Muscle layer of colon (tissue), 2 donors: ENCODE measurements at regions not wholly inside any gene's neighbourhood (a gene's known extent, or its start where the extent isn't known, plus 50 kb on each side); places are given as distances from the start of the nearest gene placed in this dataset.

ENCODE experiments used
- H3K27ac ChIP-seq: one replicate; pipeline ENCODE4 v1.7.0; 2013; ENCODE audit warnings: low read depth, mild to moderate bottlenecking, low read length, moderate library complexity
- H3K27me3 ChIP-seq, 2 donors: one replicate each; pipeline ENCODE4 v1.7.0; 2013; ENCODE audit warnings: low read length in 2 of 2, mild to moderate bottlenecking in 2 of 2; ENCODE audit not compliant: insufficient read depth in 2 of 2, control insufficient read depth in 1 of 2
- H3K36me3 ChIP-seq: one replicate; pipeline ENCODE4 v1.7.0; 2013; ENCODE audit warnings: mild to moderate bottlenecking, low read length; ENCODE audit not compliant: insufficient read depth
- H3K4me1 ChIP-seq: one replicate; pipeline ENCODE4 v1.7.0; 2013; ENCODE audit warnings: mild to moderate bottlenecking, low read length; ENCODE audit not compliant: insufficient read depth
- H3K4me3 ChIP-seq, 2 donors: one replicate each; pipeline ENCODE4 v1.7.0; 2013; ENCODE audit warnings: low read length in 2 of 2, low read depth in 1 of 2, mild to moderate bottlenecking in 1 of 2, moderate library complexity in 1 of 2
- H3K9ac ChIP-seq: one replicate; pipeline ENCODE4 v1.7.0; 2013; ENCODE audit warnings: low read length
- H3K9me3 ChIP-seq: one replicate; pipeline ENCODE4 v1.7.0; 2013; ENCODE audit warnings: mild to moderate bottlenecking, low read length
- donor health status: abdominal sarcoma.
- donor health status: Adenocarcinoma of cecum.

- no peaks in the 10 kb centered on the region for H3K27me3 ChIP-seq
- no peaks in the 10 kb centered on the region for H3K9me3 ChIP-seq
- H3K4me1 ChIP-seq: no peaks in the 10 kb centered on the region
- no peaks in the 10 kb centered on the region for H3K36me3 ChIP-seq
- H3K27ac ChIP-seq: no peak overlapping the region
- no peak overlapping the region for H3K9ac ChIP-seq
- H3K4me3 ChIP-seq: no peak overlapping the region
Measured at GRCh38 chr19:31504221-31504620, 155.0 kb upstream of the TSHZ3 start.

DNA sequence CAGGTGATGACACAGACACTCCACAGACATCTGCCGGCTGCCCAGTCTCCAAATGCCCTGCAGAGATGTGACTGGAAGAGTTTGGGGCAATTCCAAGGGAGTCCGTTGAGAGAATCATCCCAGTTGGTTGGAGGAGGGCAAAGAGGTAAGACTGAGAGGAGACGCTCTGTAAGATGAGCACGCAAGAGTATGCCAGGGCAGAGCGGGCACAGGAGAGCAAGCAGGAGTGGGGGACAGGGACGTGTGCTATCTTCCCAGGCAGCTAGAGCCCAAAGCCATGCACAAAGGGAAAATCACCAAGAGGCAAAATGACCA, 156.3 kb upstream of the TSHZ3 start:
- Histone ChIP-seq H3K4me3 (no peak overlapping the region), H3K36me3 (no peaks in the 10 kb centered on the region)

DNA sequence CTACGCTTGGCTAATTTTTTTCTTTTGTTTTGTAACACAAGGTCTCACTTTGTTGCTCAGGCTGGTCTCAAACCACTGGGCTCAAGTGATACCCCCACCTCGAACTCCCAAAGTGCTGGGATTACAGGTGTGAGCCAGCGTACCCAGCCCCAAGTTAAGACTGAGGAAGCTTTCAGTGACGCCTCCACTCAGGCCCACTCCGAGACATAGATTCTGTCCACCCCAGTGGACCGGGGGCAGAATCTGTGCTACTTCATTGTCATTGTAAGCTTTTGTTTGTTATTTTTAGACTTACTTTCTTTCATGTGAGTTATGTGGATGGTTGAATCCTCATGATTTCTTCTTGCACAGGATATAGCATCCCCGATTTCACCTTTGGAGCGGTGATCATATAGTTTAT, 156.9 kb upstream of the TSHZ3 start:
- no peaks in the 10 kb centered on the region for H3K36me3 ChIP-seq
- H3K27ac ChIP-seq: no peak overlapping the region
- H3K4me1 ChIP-seq: no peaks in the 10 kb centered on the region
- H3K9me3 ChIP-seq: no peaks in the 10 kb centered on the region
- peaks cover 0 to 4% of the 10 kb centered on the region in 2 donors for H3K27me3 ChIP-seq
- no peak overlapping the region for H3K9ac ChIP-seq
- H3K4me3 ChIP-seq: no peak overlapping the region

More for the DNA sequence above, 156.3 kb upstream of the TSHZ3 start:
- Histone ChIP-seq H3K4me1 (no peaks in the 10 kb centered on the region), H3K9me3 (no peaks in the 10 kb centered on the region), H3K27ac (no peak overlapping the region), H3K27me3 (peaks cover 0 to 4% of the 10 kb centered on the region in 2 donors), H3K9ac (no peak overlapping the region)

- Histone ChIP-seq H3K4me3 (no peak overlapping the region), H3K9me3 (no peaks in the 10 kb centered on the region), H3K27ac (no peak overlapping the region), H3K9ac (no peak overlapping the region), H3K36me3 (no peaks in the 10 kb centered on the region), H3K4me1 (no peaks in the 10 kb centered on the region), H3K27me3 (peaks cover 0 to 4% of the 10 kb centered on the region in 2 donors)
Measured at GRCh38 chr19:31510635-31511034, 161.4 kb upstream of the TSHZ3 start.

GRCh38 chr19:31511098-31511497, 161.9 kb upstream of the TSHZ3 start:
- Histone ChIP-seq H3K9me3 (no peaks in the 10 kb centered on the region), H3K9ac (no peak overlapping the region)

DNA sequence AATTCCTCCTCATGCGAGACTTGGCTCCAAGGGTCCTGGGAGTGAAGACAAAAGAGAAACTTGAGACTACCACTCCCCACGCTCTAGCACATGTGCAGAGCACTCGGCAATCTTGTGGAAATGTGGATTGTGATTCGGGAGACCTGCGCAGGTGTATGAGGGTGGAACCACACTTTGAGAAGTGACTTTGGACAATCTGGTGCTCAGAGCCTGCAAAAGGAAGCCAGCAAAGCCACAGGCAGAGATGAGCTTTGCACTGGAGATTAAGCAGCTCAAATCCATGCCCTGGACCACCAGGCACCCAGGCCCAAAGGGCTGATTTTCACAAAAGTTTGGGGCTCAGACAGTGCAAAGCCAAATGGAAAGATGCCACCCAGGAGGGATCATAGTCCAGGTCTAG, 162.5 kb upstream of the TSHZ3 start:
- H3K36me3 ChIP-seq: no peaks in the 10 kb centered on the region
- H3K9me3 ChIP-seq: no peaks in the 10 kb centered on the region
- H3K9ac ChIP-seq: no peak overlapping the region
- H3K27me3 ChIP-seq: peaks cover 0 to 4% of the 10 kb centered on the region in 2 donors
- no peak overlapping the region for H3K4me3 ChIP-seq
- H3K4me1 ChIP-seq: no peaks in the 10 kb centered on the region
- H3K27ac ChIP-seq: no peak overlapping the region

More at GRCh38 chr19:31511098-31511497, 161.9 kb upstream of the TSHZ3 start:
- Histone ChIP-seq H3K27me3 (peaks cover 0 to 4% of the 10 kb centered on the region in 2 donors), H3K36me3 (no peaks in the 10 kb centered on the region), H3K4me1 (no peaks in the 10 kb centered on the region), H3K27ac (no peak overlapping the region), H3K4me3 (no peak overlapping the region)

GRCh38 chr19:31512181-31512970, 163.1 kb upstream of the TSHZ3 start:
- H3K27me3 ChIP-seq: peaks cover 0 to 4% of the 10 kb centered on the region in 2 donors
- H3K9me3 ChIP-seq: no peaks in the 10 kb centered on the region
- no peaks in the 10 kb centered on the region for H3K36me3 ChIP-seq
- no peak overlapping the region for H3K9ac ChIP-seq
- no peak overlapping the region for H3K4me3 ChIP-seq
- no peak overlapping the region for H3K27ac ChIP-seq
- H3K4me1 ChIP-seq: no peaks in the 10 kb centered on the region

GRCh38 chr19:31513841-31514240, 164.6 kb upstream of the TSHZ3 start:
- peaks cover 0 to 4% of the 10 kb centered on the region in 2 donors for H3K27me3 ChIP-seq
- no peaks in the 10 kb centered on the region for H3K9me3 ChIP-seq
- H3K4me1 ChIP-seq: no peaks in the 10 kb centered on the region
- no peaks in the 10 kb centered on the region for H3K36me3 ChIP-seq
- H3K4me3 ChIP-seq: no peak overlapping the region
- H3K27ac ChIP-seq: no peak overlapping the region
- H3K9ac ChIP-seq: no peak overlapping the region

DNA sequence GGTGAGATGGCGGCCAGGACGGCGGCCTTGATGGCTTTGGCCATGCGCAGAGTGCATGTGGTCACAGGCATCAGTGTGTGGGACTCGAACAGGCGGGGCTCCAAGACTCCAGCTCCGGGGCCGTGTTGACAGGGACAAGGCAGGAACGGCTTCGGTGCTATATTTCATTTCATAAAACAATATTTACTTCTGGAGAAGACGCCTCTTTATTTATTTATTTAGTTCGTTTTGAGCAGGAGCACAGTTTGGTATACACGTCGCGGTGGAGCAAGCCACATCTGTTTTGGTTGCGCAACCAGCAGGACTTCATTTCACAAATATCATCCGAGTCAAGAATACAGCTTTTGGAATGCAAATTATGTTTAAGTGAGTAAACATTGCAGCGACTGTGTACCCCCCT, 166.7 kb upstream of the TSHZ3 start:
- H3K27me3 ChIP-seq: no peaks in the 10 kb centered on the region
- no peaks in the 10 kb centered on the region for H3K36me3 ChIP-seq
- no peak overlapping the region for H3K27ac ChIP-seq
- H3K9ac ChIP-seq: no peak overlapping the region
- H3K4me1 ChIP-seq: no peaks in the 10 kb centered on the region
- H3K4me3 ChIP-seq: no peak overlapping the region
- H3K9me3 ChIP-seq: no peaks in the 10 kb centered on the region

GRCh38 chr19:31516756-31517155, 167.5 kb upstream of the TSHZ3 start:
- Histone ChIP-seq H3K27ac (no peak overlapping the region), H3K27me3 (no peaks in the 10 kb centered on the region), H3K4me3 (no peak overlapping the region), H3K9me3 (no peaks in the 10 kb centered on the region), H3K4me1 (no peaks in the 10 kb centered on the region), H3K9ac (no peak overlapping the region), H3K36me3 (no peaks in the 10 kb centered on the region)

- Histone ChIP-seq H3K27ac (no peak overlapping the region), H3K9me3 (no peaks in the 10 kb centered on the region), H3K4me3 (no peak overlapping the region), H3K27me3 (no peaks in the 10 kb centered on the region), H3K4me1 (no peaks in the 10 kb centered on the region), H3K36me3 (no peaks in the 10 kb centered on the region), H3K9ac (no peak overlapping the region)
Measured at GRCh38 chr19:31517224-31518180, 168.3 kb upstream of the TSHZ3 start.
